DMS153 treated with DMSO at 0.1 percent for 48 hours (cell line): ENCODE measurements at regions not wholly inside any gene's neighbourhood (a gene's known extent, or its start where the extent isn't known, plus 50 kb on each side); places are given as distances from the start of the nearest gene placed in this dataset.
A peak's percentile ranks its signal among the peaks of the same experiment; 100 is the strongest.
"Not testable (repeated sequence)": the region's sequence is repeated elsewhere in the genome, so short reads cannot be mapped to it uniquely, and the experiment has no call there.

Source experiments
- DNase-seq: peaks from one replicate; lab custom pipeline; 2025; ENCODE audit not compliant: unreplicated experiment; lab: John Stamatoyannopoulos, UW

GRCh38 chr1:65059930-65060538, 88.0 kb upstream of the AK4 start:
- DNase-seq: no peak

GRCh38 chr1:65062339-65062738, 85.7 kb upstream of the AK4 start:
- DNase-seq: no peak

- peak; percentile 16 for DNase-seq
Observed at GRCh38 chr1:65063025-65063424, 85.0 kb upstream of the AK4 start.

GRCh38 chr1:65064981-65065380, 83.0 kb upstream of the AK4 start:
- no peak for DNase-seq

- peak; percentile 34 for DNase-seq
Observed at GRCh38 chr1:65065524-65066418, 82.2 kb upstream of the AK4 start.

GRCh38 chr1:65066419-65066765, 81.6 kb upstream of the AK4 start:
- DNase-seq: no peak

- no peak for DNase-seq
Observed at GRCh38 chr1:65066766-65067490, 81.1 kb upstream of the AK4 start.

GRCh38 chr1:65067491-65068201, 80.4 kb upstream of the AK4 start:
- DNase-seq: peak; percentile 51

GRCh38 chr1:65068202-65069010, 79.6 kb upstream of the AK4 start:
- DNase-seq: no peak

- no peak for DNase-seq
Observed at GRCh38 chr1:65069011-65069565, 78.9 kb upstream of the AK4 start.

- no peak for DNase-seq
Observed at GRCh38 chr1:65072845-65073244, 75.2 kb upstream of the AK4 start.

GRCh38 chr1:65075123-65075976, 72.7 kb upstream of the AK4 start:
- peak; percentile 49 for DNase-seq

- DNase-seq: no peak
Observed at GRCh38 chr1:65077369-65077768, 70.6 kb upstream of the AK4 start.

GRCh38 chr1:65079941-65080340, 68.1 kb upstream of the AK4 start:
- no peak for DNase-seq

- no peak for DNase-seq
Observed at GRCh38 chr1:65082346-65083040, 65.5 kb upstream of the AK4 start.

GRCh38 chr1:65083263-65083896, 64.6 kb upstream of the AK4 start:
- no peak for DNase-seq

GRCh38 chr1:65084066-65084465, 63.9 kb upstream of the AK4 start:
- no peak for DNase-seq

- not testable (repeated sequence) for DNase-seq
Observed at GRCh38 chr1:65087519-65087918, 60.5 kb upstream of the AK4 start.
